ENCODE measurements at regions not wholly inside any gene's neighbourhood (a gene's known extent, or its start where the extent isn't known, plus 50 kb on each side); places are given as distances from the start of the nearest gene placed in this dataset.

DNA sequence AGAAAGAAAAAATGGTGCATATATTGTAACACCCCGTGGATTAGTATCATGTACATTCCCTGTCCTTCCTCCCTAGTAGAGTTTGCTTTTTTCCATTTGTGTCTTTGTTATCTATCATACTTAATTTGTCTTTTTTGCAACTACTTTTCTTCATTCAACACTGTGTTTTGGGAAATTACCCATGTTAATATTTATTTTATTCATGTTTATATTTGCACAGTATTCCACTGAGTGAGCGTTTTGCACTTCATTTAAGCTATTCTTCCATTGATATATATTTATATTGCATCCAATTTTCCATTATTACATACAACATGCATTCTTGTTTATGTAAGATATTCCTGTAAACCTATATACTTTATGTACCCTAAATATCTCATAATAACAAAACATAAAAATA, 57.6 kb upstream of the FAM171A1 start:
- Histone ChIP-seq H3K9me3 (ENCODE audit: control extremely low read depth in 1 of 3, control insufficient read depth in 2 of 3, insufficient read depth in 1 of 3, low read length in 2 of 3) (peaks cover 0 to 4% (median 0%) of the 10 kb centered on the region in 3 donors), H3K4me3 (ENCODE audit: control extremely low read depth in 1 of 5, extremely low read depth in 1 of 5, insufficient read depth in 1 of 5, low read depth in 2 of 5, low read length in 4 of 5) (no peak overlapping the region), H3K79me2 (ENCODE audit: control insufficient read depth, insufficient read depth, low read length) (no peaks in the 10 kb centered on the region), H3K27me3 (replicated peaks in 1 of 4; ENCODE audit: control extremely low read depth in 1 of 4, control insufficient read depth in 3 of 4, insufficient read depth in 4 of 4, low read length in 3 of 4) (peaks cover 0 to 2% (median 0%) of the 10 kb centered on the region in 4 experiments), H3K36me3 (replicated peaks in 1 of 2; ENCODE audit: control extremely low read depth in 1 of 2, control insufficient read depth in 1 of 2, extremely low read depth in 1 of 2, insufficient read depth in 2 of 2, low read length in 1 of 2) (no peaks in the 10 kb centered on the region), H4K20me1 (ENCODE audit: control insufficient read depth, insufficient read depth, low read length, poor library complexity, severe bottlenecking) (no peaks in the 10 kb centered on the region), H2AFZ (ENCODE audit: insufficient read depth, low read depth, low read length, poor library complexity, severe bottlenecking) (no peak overlapping the region), H3K27ac (ENCODE audit: low read length in 2 of 2) (no peak overlapping the region), H3K9ac (ENCODE audit: low read length) (no peak overlapping the region), H3K4me1 (ENCODE audit: control insufficient read depth in 2 of 2, insufficient read depth in 2 of 2, low read length in 2 of 2) (no peaks in the 10 kb centered on the region), H3K4me2 (replicated peaks; ENCODE audit: low read depth, low read length, poor library complexity, severe bottlenecking) (no peak overlapping the region)
- Mint-ChIP-seq H3K27me3 (peaks cover 11% of the 10 kb centered on the region), H3K27ac (no peak overlapping the region), H3K9me3 (ENCODE audit: insufficient read depth) (no peaks in the 10 kb centered on the region), H3K4me1 (no peaks in the 10 kb centered on the region), H3K4me3 (no peak overlapping the region)
- WGBS (ENCODE audit: insufficient coverage): no CpG with 5 or more reads among the region's 2 CpGs
- TF ChIP-seq EZH2 (IDR thresholded peaks at IDR 0.05; ENCODE audit: borderline replicate concordance, insufficient read depth, low read depth, low read length, poor library complexity, severe bottlenecking): no peak
- TF ChIP-seq, protein P1, sequence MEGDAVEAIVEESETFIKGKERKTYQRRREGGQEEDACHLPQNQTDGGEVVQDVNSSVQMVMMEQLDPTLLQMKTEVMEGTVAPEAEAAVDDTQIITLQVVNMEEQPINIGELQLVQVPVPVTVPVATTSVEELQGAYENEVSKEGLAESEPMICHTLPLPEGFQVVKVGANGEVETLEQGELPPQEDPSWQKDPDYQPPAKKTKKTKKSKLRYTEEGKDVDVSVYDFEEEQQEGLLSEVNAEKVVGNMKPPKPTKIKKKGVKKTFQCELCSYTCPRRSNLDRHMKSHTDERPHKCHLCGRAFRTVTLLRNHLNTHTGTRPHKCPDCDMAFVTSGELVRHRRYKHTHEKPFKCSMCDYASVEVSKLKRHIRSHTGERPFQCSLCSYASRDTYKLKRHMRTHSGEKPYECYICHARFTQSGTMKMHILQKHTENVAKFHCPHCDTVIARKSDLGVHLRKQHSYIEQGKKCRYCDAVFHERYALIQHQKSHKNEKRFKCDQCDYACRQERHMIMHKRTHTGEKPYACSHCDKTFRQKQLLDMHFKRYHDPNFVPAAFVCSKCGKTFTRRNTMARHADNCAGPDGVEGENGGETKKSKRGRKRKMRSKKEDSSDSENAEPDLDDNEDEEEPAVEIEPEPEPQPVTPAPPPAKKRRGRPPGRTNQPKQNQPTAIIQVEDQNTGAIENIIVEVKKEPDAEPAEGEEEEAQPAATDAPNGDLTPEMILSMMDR (IDR thresholded peaks at IDR 0.05): no peak
- no peak for ATAC-seq (ENCODE audit: low read depth)
- intact Hi-C loops (cut with micrococcal nuclease): no loop called here
- DNase-seq: no peak
- ChIA-PET POLR2A (no interaction called here), CTCF (interaction anchor here (0.5 to 1.1 kb wide), 5 partner anchors 9 to 525 kb away, joined by 3 to 5 read pairs (median 3); no protein-coding TSS in a partner anchor)

DNA sequence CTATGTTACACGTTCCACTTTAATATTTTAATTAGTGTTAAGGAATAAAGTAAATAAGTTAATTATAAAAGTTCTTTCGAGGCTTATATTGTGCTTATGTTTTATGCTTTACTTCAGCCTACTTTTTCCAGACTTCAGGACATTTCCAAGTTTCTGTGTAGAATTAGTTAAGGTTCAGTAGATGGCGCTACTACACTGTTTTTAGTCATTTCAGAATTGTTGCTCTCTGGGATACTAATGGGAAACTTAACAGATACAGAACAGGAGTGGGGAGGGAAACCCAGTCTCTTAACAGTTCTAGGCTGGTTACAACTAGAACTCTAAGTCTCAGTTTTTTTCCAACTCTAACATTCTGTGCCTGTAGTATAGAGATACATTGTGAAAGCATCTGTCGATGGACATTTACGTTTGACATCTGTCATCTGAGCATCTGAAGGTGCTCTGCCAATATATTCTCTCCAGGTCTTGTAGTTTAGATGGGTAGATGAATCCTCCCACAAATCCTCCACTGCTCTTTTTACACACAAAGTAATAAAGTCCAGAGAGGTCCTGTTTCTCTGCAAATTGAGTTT, 56.8 kb upstream of the FAM171A1 start:
- ChIA-PET POLR2A (no interaction called here), CTCF (interaction anchor here (0.6 to 1.1 kb wide), 2 partner anchors 13 to 46 kb away, joined by 3 to 5 read pairs; no protein-coding TSS in a partner anchor)
- TF ChIP-seq, protein P1 (IDR thresholded peaks at IDR 0.05): no peak
- TF ChIP-seq EZH2 (IDR thresholded peaks at IDR 0.05; ENCODE audit: borderline replicate concordance, insufficient read depth, low read depth, low read length, poor library complexity, severe bottlenecking): no peak
- H3K27me3 ChIP-seq (replicated peaks in 1 of 4; ENCODE audit: control extremely low read depth in 1 of 4, control insufficient read depth in 3 of 4, insufficient read depth in 4 of 4, low read length in 3 of 4): peaks cover 0 to 2% (median 0%) of the 10 kb centered on the region in 4 experiments
- H3K9me3 ChIP-seq (ENCODE audit: control extremely low read depth in 1 of 3, control insufficient read depth in 2 of 3, insufficient read depth in 1 of 3, low read length in 2 of 3): peaks cover 0 to 4% (median 0%) of the 10 kb centered on the region in 3 donors
- Mint-ChIP-seq H3K4me1 (no peaks in the 10 kb centered on the region), H3K27me3 (peaks cover 11% of the 10 kb centered on the region), H3K4me3 (no peak overlapping the region), H3K9me3 (ENCODE audit: insufficient read depth) (no peaks in the 10 kb centered on the region), H3K27ac (no peak overlapping the region)
- H4K20me1 ChIP-seq (ENCODE audit: control insufficient read depth, insufficient read depth, low read length, poor library complexity, severe bottlenecking): no peaks in the 10 kb centered on the region
- no CpG with 5 or more reads among the region's 5 CpGs for WGBS (ENCODE audit: insufficient coverage)
- no peak overlapping the region for H3K4me2 ChIP-seq (replicated peaks; ENCODE audit: low read depth, low read length, poor library complexity, severe bottlenecking)
- H3K9ac ChIP-seq (ENCODE audit: low read length): no peak overlapping the region
- H3K27ac ChIP-seq (ENCODE audit: low read length in 2 of 2): no peak overlapping the region
- no peaks in the 10 kb centered on the region for H3K79me2 ChIP-seq (ENCODE audit: control insufficient read depth, insufficient read depth, low read length)
- no peak overlapping the region for H3K4me3 ChIP-seq (ENCODE audit: control extremely low read depth in 1 of 5, extremely low read depth in 1 of 5, insufficient read depth in 1 of 5, low read depth in 2 of 5, low read length in 4 of 5)
- no peaks in the 10 kb centered on the region for H3K4me1 ChIP-seq (ENCODE audit: control insufficient read depth in 2 of 2, insufficient read depth in 2 of 2, low read length in 2 of 2)
- no peaks in the 10 kb centered on the region for H3K36me3 ChIP-seq (replicated peaks in 1 of 2; ENCODE audit: control extremely low read depth in 1 of 2, control insufficient read depth in 1 of 2, extremely low read depth in 1 of 2, insufficient read depth in 2 of 2, low read length in 1 of 2)
- intact Hi-C loops (cut with micrococcal nuclease): no loop called here
- no peak overlapping the region for H2AFZ ChIP-seq (ENCODE audit: insufficient read depth, low read depth, low read length, poor library complexity, severe bottlenecking)
- DNase-seq (no peak), ATAC-seq (ENCODE audit: low read depth) (no peak)
